HepG2 (cell line): ENCODE measurements at regions not wholly inside any gene's neighbourhood (a gene's known extent, or its start where the extent isn't known, plus 50 kb on each side); places are given as distances from the start of the nearest gene placed in this dataset.

Experiments
- CEBPB ChIP-seq: IDR thresholded peaks from 2 replicates; pipeline ENCODE4 v1.6.1; 2011; ENCODE audit warnings: low read depth, low read length, improper control_type of control experiment, borderline replicate concordance
- ELK4 ChIP-seq: sonication (generic); formaldehyde crosslinking; IDR thresholded peaks from 2 replicates; pipeline ENCODE4 v1.9.0; 2021; ENCODE audit warnings: missing genetic modification reagents, borderline replicate concordance
- GATAD1 ChIP-seq: IDR thresholded peaks from 2 replicates; pipeline ENCODE4 v1.6.1; 2016; ENCODE audit warnings: missing genetic modification reagents, missing compliant biosample characterization
- NFIC ChIP-seq: IDR thresholded peaks from 2 replicates; pipeline ENCODE4 v1.6.1; 2012; ENCODE audit warnings: mild to moderate bottlenecking, low read length, inconsistent platforms
- SMYD3 ChIP-seq: sonication (generic); formaldehyde crosslinking; IDR thresholded peaks from 2 replicates; pipeline ENCODE4 v1.8.1; 2023; ENCODE audit warnings: mild to moderate bottlenecking, missing genetic modification reagents
- TCF7 ChIP-seq: sonication (generic); IDR thresholded peaks from 2 replicates; pipeline ENCODE4 v1.6.1; 2016; ENCODE audit warnings: antibody characterized with exemption, low read depth
- USF2 ChIP-seq, 2 experiments: sonication (generic) in 1 of 2; formaldehyde crosslinking in 1 of 2; IDR thresholded peaks; 2 replicates each; pipeline versions ENCODE4 v1.5.1 to v1.6.1; 2011 to 2020; ENCODE audit warnings: borderline replicate concordance in 1 of 2, low read depth in 1 of 2, low read length in 1 of 2, mild to moderate bottlenecking in 1 of 2, missing genetic modification reagents in 1 of 2, moderate library complexity in 1 of 2
- TF ChIP-seq, protein P1 (sequence below): fragments of 450-650 bp; IDR thresholded peaks from 2 replicates; pipeline ENCODE4 v1.6.1; 2017

DNA sequence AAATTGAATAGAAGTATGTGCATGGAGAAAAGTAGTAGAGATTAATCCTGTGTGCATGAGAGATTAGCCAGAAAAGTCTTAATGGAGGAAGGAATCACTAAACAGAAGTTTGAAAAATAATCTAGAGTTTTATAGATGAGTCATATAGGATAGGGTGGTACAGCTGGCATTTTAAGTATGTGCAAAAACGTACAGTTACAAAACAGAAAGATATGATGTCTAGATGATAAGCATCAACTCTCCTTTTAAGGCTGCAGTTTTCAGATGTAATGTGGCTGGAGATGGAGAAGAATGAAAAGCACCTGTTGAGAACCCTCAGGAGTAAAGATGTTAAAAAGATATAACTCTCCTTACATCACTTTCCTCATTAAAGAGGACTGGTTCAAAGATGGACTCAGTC is 271.3 kb downstream of the STK31 start:
- TF ChIP-seq TCF7 (no peak), GATAD1 (no peak), ELK4 (CRISPR knock-in tag) (no peak), CEBPB (no peak), NFIC (no peak), USF2 (IDR thresholded peaks at IDR 0.05; ENCODE audit: low read depth, low read length) (no peak), USF2 (CRISPR knock-in tag; IDR thresholded peaks at IDR 0.05; ENCODE audit: borderline replicate concordance) (no peak), SMYD3 (no peak)
- TF ChIP-seq, protein P1, sequence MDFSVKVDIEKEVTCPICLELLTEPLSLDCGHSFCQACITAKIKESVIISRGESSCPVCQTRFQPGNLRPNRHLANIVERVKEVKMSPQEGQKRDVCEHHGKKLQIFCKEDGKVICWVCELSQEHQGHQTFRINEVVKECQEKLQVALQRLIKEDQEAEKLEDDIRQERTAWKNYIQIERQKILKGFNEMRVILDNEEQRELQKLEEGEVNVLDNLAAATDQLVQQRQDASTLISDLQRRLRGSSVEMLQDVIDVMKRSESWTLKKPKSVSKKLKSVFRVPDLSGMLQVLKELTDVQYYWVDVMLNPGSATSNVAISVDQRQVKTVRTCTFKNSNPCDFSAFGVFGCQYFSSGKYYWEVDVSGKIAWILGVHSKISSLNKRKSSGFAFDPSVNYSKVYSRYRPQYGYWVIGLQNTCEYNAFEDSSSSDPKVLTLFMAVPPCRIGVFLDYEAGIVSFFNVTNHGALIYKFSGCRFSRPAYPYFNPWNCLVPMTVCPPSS, result no peak
